ENCODE measurements at regions not wholly inside any gene's neighbourhood (a gene's known extent, or its start where the extent isn't known, plus 50 kb on each side); places are given as distances from the start of the nearest gene placed in this dataset.

GRCh38 chr14:71668186-71668912, 263.9 kb upstream of the RGS6 start:
- FAIRE-seq: no peak
- no peak for DNase-seq
- Histone ChIP-seq H3K9me3 (ENCODE audit: control insufficient read depth in 2 of 3, insufficient read depth in 1 of 3, low read length in 3 of 3) (no peaks in the 10 kb centered on the region), H3K4me3 (ENCODE audit: low read length in 3 of 3) (no peak overlapping the region), H3K27me3 (ENCODE audit: control insufficient read depth, insufficient read depth, low read length) (no peaks in the 10 kb centered on the region), H3K27ac (ENCODE audit: low read depth in 2 of 2, low read length in 2 of 2) (no peak overlapping the region), H3K9ac (ENCODE audit: low read length in 3 of 3) (no peak overlapping the region), H3K4me1 (ENCODE audit: control insufficient read depth in 2 of 3, insufficient read depth in 2 of 3, low read depth in 1 of 3, low read length in 3 of 3) (no peaks in the 10 kb centered on the region), H3K36me3 (ENCODE audit: control insufficient read depth in 2 of 3, insufficient read depth in 3 of 3, low read length in 3 of 3) (peaks cover 3 to 14% (median 9%) of the 10 kb centered on the region in 3 donors)
- TF ChIP-seq, protein P1, sequence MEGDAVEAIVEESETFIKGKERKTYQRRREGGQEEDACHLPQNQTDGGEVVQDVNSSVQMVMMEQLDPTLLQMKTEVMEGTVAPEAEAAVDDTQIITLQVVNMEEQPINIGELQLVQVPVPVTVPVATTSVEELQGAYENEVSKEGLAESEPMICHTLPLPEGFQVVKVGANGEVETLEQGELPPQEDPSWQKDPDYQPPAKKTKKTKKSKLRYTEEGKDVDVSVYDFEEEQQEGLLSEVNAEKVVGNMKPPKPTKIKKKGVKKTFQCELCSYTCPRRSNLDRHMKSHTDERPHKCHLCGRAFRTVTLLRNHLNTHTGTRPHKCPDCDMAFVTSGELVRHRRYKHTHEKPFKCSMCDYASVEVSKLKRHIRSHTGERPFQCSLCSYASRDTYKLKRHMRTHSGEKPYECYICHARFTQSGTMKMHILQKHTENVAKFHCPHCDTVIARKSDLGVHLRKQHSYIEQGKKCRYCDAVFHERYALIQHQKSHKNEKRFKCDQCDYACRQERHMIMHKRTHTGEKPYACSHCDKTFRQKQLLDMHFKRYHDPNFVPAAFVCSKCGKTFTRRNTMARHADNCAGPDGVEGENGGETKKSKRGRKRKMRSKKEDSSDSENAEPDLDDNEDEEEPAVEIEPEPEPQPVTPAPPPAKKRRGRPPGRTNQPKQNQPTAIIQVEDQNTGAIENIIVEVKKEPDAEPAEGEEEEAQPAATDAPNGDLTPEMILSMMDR (IDR thresholded peaks at IDR 0.05; ENCODE audit: borderline replicate concordance, extremely low read depth, insufficient read depth): no peak
- intact Hi-C loops (cut with DNase I): no loop called here

DNA sequence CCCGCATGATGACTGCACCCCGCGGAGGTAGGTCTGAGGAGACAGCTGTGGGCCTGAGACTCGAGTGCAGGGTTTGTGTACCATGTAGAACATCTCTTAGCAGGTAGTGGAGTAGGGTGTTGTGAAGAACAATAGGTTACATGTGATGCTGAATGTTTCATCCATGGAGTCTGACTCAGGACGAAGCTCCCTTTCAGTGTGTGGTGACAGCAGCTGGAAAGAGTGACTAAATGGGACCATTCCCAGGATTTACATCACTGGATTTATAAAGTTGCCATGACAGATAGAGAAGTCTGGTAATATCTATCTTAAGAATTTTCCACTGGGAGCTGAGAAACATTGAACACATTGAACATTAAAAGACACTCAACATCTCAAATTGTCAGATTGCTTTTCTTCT, 259.6 kb upstream of the RGS6 start:
- FAIRE-seq: no peak
- intact Hi-C loops (cut with DNase I): no loop called here

GRCh38 chr14:71675126-71675899, 256.9 kb upstream of the RGS6 start:
- intact Hi-C loops (cut with DNase I): no loop called here
- FAIRE-seq (no peak), DNase-seq (no peak)
- H3K4me1 ChIP-seq (ENCODE audit: control insufficient read depth in 2 of 3, insufficient read depth in 2 of 3, low read depth in 1 of 3, low read length in 3 of 3): no peaks in the 10 kb centered on the region
- H3K27me3 ChIP-seq (ENCODE audit: control insufficient read depth, insufficient read depth, low read length): no peaks in the 10 kb centered on the region
- TF ChIP-seq, protein P1 (IDR thresholded peaks at IDR 0.05; ENCODE audit: borderline replicate concordance, extremely low read depth, insufficient read depth): no peak
- no peak overlapping the region for H3K27ac ChIP-seq (ENCODE audit: low read depth in 2 of 2, low read length in 2 of 2)
- no peak overlapping the region for H3K4me3 ChIP-seq (ENCODE audit: low read length in 3 of 3)
- H3K9ac ChIP-seq (ENCODE audit: low read length in 3 of 3): no peak overlapping the region
- H3K36me3 ChIP-seq (ENCODE audit: control insufficient read depth in 2 of 3, insufficient read depth in 3 of 3, low read length in 3 of 3): peaks cover 3 to 14% (median 9%) of the 10 kb centered on the region in 3 donors
- no peaks in the 10 kb centered on the region for H3K9me3 ChIP-seq (ENCODE audit: control insufficient read depth in 2 of 3, insufficient read depth in 1 of 3, low read length in 3 of 3)

More for the DNA sequence above, 259.6 kb upstream of the RGS6 start:
- Histone ChIP-seq H3K4me3 (ENCODE audit: low read length in 3 of 3) (no peak overlapping the region), H3K9ac (ENCODE audit: low read length in 3 of 3) (no peak overlapping the region), H3K27me3 (ENCODE audit: control insufficient read depth, insufficient read depth, low read length) (no peaks in the 10 kb centered on the region), H3K36me3 (ENCODE audit: control insufficient read depth in 2 of 3, insufficient read depth in 3 of 3, low read length in 3 of 3) (peaks cover 3 to 14% (median 9%) of the 10 kb centered on the region in 3 donors), H3K9me3 (ENCODE audit: control insufficient read depth in 2 of 3, insufficient read depth in 1 of 3, low read length in 3 of 3) (no peaks in the 10 kb centered on the region), H3K4me1 (ENCODE audit: control insufficient read depth in 2 of 3, insufficient read depth in 2 of 3, low read depth in 1 of 3, low read length in 3 of 3) (no peaks in the 10 kb centered on the region), H3K27ac (ENCODE audit: low read depth in 2 of 2, low read length in 2 of 2) (no peak overlapping the region)
- no peak for DNase-seq
- TF ChIP-seq, protein P1 (IDR thresholded peaks at IDR 0.05; ENCODE audit: borderline replicate concordance, extremely low read depth, insufficient read depth): no peak

Data from kidney (tissue), 13 donors.